ENCODE measurements at regions not wholly inside any gene's neighbourhood (a gene's known extent, or its start where the extent isn't known, plus 50 kb on each side); places are given as distances from the start of the nearest gene placed in this dataset.

- H3K27me3 ChIP-seq (ENCODE audit: control insufficient read depth, insufficient read depth, low read length), result no peaks in the 10 kb centered on the region
- FAIRE-seq, result no peak
- TF ChIP-seq CTCF (IDR thresholded peaks at IDR 0.05; ENCODE audit: borderline replicate concordance, extremely low read depth, insufficient read depth), result no peak
- intact Hi-C loops (cut with DNase I), result no loop called here
- no peak for DNase-seq
- H3K36me3 ChIP-seq (ENCODE audit: control insufficient read depth in 2 of 3, insufficient read depth in 3 of 3, low read length in 3 of 3), result no peaks in the 10 kb centered on the region
- H3K9ac ChIP-seq (ENCODE audit: low read length in 3 of 3), result no peak overlapping the region
- no peaks in the 10 kb centered on the region for H3K9me3 ChIP-seq (ENCODE audit: control insufficient read depth in 2 of 3, insufficient read depth in 1 of 3, low read length in 3 of 3)
- no peaks in the 10 kb centered on the region for H3K4me1 ChIP-seq (ENCODE audit: control insufficient read depth in 2 of 3, insufficient read depth in 2 of 3, low read depth in 1 of 3, low read length in 3 of 3)
- H3K4me3 ChIP-seq (ENCODE audit: low read length in 3 of 3), result no peak overlapping the region
- no peak overlapping the region for H3K27ac ChIP-seq (ENCODE audit: low read depth in 2 of 2, low read length in 2 of 2)
Observed at GRCh38 chr14:83170165-83170564, 1636.5 kb upstream of the SEL1L start.

GRCh38 chr14:83171761-83172160, 1638.1 kb upstream of the SEL1L start:
- no peaks in the 10 kb centered on the region for H3K36me3 ChIP-seq (ENCODE audit: control insufficient read depth in 2 of 3, insufficient read depth in 3 of 3, low read length in 3 of 3)
- no peak for TF ChIP-seq CTCF (IDR thresholded peaks at IDR 0.05; ENCODE audit: borderline replicate concordance, extremely low read depth, insufficient read depth)
- H3K9ac ChIP-seq (ENCODE audit: low read length in 3 of 3), result no peak overlapping the region
- FAIRE-seq, result no peak
- H3K27ac ChIP-seq (ENCODE audit: low read depth in 2 of 2, low read length in 2 of 2), result no peak overlapping the region
- H3K9me3 ChIP-seq (ENCODE audit: control insufficient read depth in 2 of 3, insufficient read depth in 1 of 3, low read length in 3 of 3), result no peaks in the 10 kb centered on the region
- no peak overlapping the region for H3K4me3 ChIP-seq (ENCODE audit: low read length in 3 of 3)
- no peak for DNase-seq
- H3K4me1 ChIP-seq (ENCODE audit: control insufficient read depth in 2 of 3, insufficient read depth in 2 of 3, low read depth in 1 of 3, low read length in 3 of 3), result no peaks in the 10 kb centered on the region
- no peaks in the 10 kb centered on the region for H3K27me3 ChIP-seq (ENCODE audit: control insufficient read depth, insufficient read depth, low read length)
- intact Hi-C loops (cut with DNase I), result no loop called here

- DNase-seq, result no peak
- Histone ChIP-seq H3K27me3 (ENCODE audit: control insufficient read depth, insufficient read depth, low read length) (no peaks in the 10 kb centered on the region), H3K27ac (ENCODE audit: low read depth in 2 of 2, low read length in 2 of 2) (no peak overlapping the region), H3K9ac (ENCODE audit: low read length in 3 of 3) (no peak overlapping the region), H3K36me3 (ENCODE audit: control insufficient read depth in 2 of 3, insufficient read depth in 3 of 3, low read length in 3 of 3) (no peaks in the 10 kb centered on the region), H3K4me3 (ENCODE audit: low read length in 3 of 3) (no peak overlapping the region), H3K9me3 (ENCODE audit: control insufficient read depth in 2 of 3, insufficient read depth in 1 of 3, low read length in 3 of 3) (no peaks in the 10 kb centered on the region), H3K4me1 (ENCODE audit: control insufficient read depth in 2 of 3, insufficient read depth in 2 of 3, low read depth in 1 of 3, low read length in 3 of 3) (no peaks in the 10 kb centered on the region)
- TF ChIP-seq CTCF (IDR thresholded peaks at IDR 0.05; ENCODE audit: borderline replicate concordance, extremely low read depth, insufficient read depth), result no peak
- intact Hi-C loops (cut with DNase I), result no loop called here
- no peak for FAIRE-seq
Observed at GRCh38 chr14:83172363-83172762, 1638.7 kb upstream of the SEL1L start.

GRCh38 chr14:83173687-83174086, 1640.0 kb upstream of the SEL1L start:
- intact Hi-C loops (cut with DNase I), result no loop called here
- Histone ChIP-seq H3K4me3 (ENCODE audit: low read length in 3 of 3) (no peak overlapping the region), H3K27me3 (ENCODE audit: control insufficient read depth, insufficient read depth, low read length) (no peaks in the 10 kb centered on the region), H3K9me3 (ENCODE audit: control insufficient read depth in 2 of 3, insufficient read depth in 1 of 3, low read length in 3 of 3) (no peaks in the 10 kb centered on the region), H3K36me3 (ENCODE audit: control insufficient read depth in 2 of 3, insufficient read depth in 3 of 3, low read length in 3 of 3) (no peaks in the 10 kb centered on the region), H3K27ac (ENCODE audit: low read depth in 2 of 2, low read length in 2 of 2) (no peak overlapping the region), H3K4me1 (ENCODE audit: control insufficient read depth in 2 of 3, insufficient read depth in 2 of 3, low read depth in 1 of 3, low read length in 3 of 3) (no peaks in the 10 kb centered on the region), H3K9ac (ENCODE audit: low read length in 3 of 3) (no peak overlapping the region)
- DNase-seq (no peak), FAIRE-seq (no peak)
- TF ChIP-seq CTCF (IDR thresholded peaks at IDR 0.05; ENCODE audit: borderline replicate concordance, extremely low read depth, insufficient read depth), result no peak

All from kidney (tissue), 13 donors.